ENCODE measurements at regions not wholly inside any gene's neighbourhood (a gene's known extent, or its start where the extent isn't known, plus 50 kb on each side); places are given as distances from the start of the nearest gene placed in this dataset.

DNA sequence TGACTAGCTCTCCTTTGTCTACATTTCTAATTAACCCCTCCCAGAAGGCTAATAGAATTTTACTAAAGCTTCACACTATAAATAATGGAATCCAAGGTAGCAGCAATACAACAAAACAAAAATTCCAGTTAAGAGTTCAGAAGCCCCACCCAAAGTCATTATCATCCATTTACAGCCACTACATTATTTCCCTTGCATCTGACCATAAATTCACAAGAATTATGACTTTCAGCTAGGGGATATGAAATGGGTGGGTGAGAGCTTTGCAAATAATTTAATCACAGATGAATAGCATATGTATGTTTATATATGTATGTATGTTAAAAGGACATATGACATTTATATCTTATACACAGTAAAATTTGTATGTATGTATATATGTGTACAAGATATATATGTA, 65.3 kb upstream of the PTGDR start:
- Histone ChIP-seq H3K9me3 (ENCODE audit: control insufficient read depth, low read length) (no peaks in the 10 kb centered on the region), H3K79me2 (no peaks in the 10 kb centered on the region), H3K27ac (no peak overlapping the region), H3K9ac (no peak overlapping the region), H3K27me3 (ENCODE audit: control insufficient read depth, insufficient read depth, low read length) (no peaks in the 10 kb centered on the region), H3K4me2 (ENCODE audit: low read length) (no peak overlapping the region), H3K4me3 (ENCODE audit: low read depth, low read length) (no peak overlapping the region), H3K4me1 (no peaks in the 10 kb centered on the region), H3K36me3 (ENCODE audit: control insufficient read depth, insufficient read depth, low read length) (no peaks in the 10 kb centered on the region), H2AFZ (no peak overlapping the region)
- TF ChIP-seq CTCF (IDR thresholded peaks at IDR 0.05): no peak

DNA sequence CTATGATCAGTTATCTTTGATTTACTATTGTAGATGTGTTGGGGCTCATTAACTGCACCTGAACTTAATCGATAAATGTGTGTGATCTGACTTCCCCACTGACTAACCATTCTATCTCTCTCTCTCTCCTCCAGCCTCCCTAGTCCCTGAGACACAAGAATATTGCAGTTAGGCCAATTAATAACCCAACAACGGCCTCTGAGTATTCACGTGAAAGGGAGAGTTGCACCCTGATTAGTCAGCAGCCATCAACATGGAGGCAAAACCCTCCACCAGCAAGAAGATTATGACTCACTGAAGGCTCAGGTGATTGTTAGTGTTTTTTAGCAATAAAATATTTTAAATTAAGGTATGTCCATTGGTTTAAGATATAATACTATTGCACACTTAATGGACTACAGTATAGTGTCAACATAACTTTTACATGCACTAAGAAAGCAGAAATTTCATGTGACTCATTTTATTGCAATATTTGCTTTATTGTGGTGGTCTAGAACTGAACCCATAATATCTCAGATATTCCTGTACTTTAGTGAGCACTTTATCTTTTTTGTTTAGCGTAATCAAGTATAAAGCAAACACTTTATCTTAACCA, 77.1 kb upstream of the PTGDR start:
- no peak overlapping the region for H2AFZ ChIP-seq
- H3K27me3 ChIP-seq (ENCODE audit: control insufficient read depth, insufficient read depth, low read length): no peaks in the 10 kb centered on the region
- H3K4me1 ChIP-seq: no peaks in the 10 kb centered on the region
- no peaks in the 10 kb centered on the region for H3K79me2 ChIP-seq
- no peak overlapping the region for H3K4me2 ChIP-seq (ENCODE audit: low read length)
- TF ChIP-seq CTCF (IDR thresholded peaks at IDR 0.05): no peak
- no peak overlapping the region for H3K4me3 ChIP-seq (ENCODE audit: low read depth, low read length)
- no peak overlapping the region for H3K27ac ChIP-seq
- H3K9ac ChIP-seq: no peak overlapping the region
- no peaks in the 10 kb centered on the region for H3K9me3 ChIP-seq (ENCODE audit: control insufficient read depth, low read length)
- no peaks in the 10 kb centered on the region for H3K36me3 ChIP-seq (ENCODE audit: control insufficient read depth, insufficient read depth, low read length)

DNA sequence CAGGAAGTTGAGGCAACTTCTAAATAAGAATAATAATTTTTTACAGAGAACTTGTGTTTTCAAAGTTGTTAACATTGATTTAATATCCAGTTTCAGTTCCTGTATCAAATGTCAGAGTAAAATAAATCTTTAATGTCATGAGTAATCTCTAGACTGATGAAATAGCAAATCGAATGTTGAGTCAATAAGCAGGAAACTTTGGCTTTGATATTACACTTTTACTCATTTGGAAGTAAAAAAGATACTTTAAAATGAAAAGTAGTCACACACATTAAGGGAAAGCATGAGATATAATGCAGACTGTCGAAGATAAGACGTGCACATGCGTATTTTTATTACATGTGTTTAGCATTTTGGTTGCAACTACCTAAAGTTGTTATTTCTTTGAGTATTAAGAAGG, 78.2 kb upstream of the PTGDR start:
- Histone ChIP-seq H3K4me3 (ENCODE audit: low read depth, low read length) (no peak overlapping the region), H3K79me2 (no peaks in the 10 kb centered on the region), H3K36me3 (ENCODE audit: control insufficient read depth, insufficient read depth, low read length) (no peaks in the 10 kb centered on the region), H3K9ac (no peak overlapping the region), H3K9me3 (ENCODE audit: control insufficient read depth, low read length) (no peaks in the 10 kb centered on the region), H3K27ac (no peak overlapping the region), H3K4me1 (no peaks in the 10 kb centered on the region), H2AFZ (no peak overlapping the region), H3K27me3 (ENCODE audit: control insufficient read depth, insufficient read depth, low read length) (no peaks in the 10 kb centered on the region), H3K4me2 (ENCODE audit: low read length) (no peak overlapping the region)
- no peak for TF ChIP-seq CTCF (IDR thresholded peaks at IDR 0.05)

DNA sequence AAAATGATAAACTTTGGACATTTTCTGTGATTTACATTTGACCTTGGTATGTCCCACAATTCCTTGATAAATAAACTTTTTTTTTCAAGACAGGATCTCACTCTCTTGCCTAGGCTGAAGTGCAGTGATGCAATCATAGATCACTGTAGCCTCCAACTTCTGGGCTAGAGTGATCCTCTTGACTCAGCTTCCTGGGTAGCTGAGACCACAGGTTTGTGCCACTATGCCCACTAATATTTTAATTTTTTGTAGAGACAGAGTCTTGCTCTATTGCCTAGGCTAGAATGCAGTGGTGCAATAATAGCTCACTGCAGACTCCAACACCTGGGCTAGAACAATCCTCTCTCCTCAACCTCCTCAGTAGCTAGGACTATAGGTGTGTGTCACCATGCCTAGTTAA, 79.1 kb upstream of the PTGDR start:
- Histone ChIP-seq H3K4me3 (ENCODE audit: low read depth, low read length) (no peak overlapping the region), H3K4me2 (ENCODE audit: low read length) (no peak overlapping the region), H2AFZ (no peak overlapping the region), H3K36me3 (ENCODE audit: control insufficient read depth, insufficient read depth, low read length) (no peaks in the 10 kb centered on the region), H3K9me3 (ENCODE audit: control insufficient read depth, low read length) (no peaks in the 10 kb centered on the region), H3K9ac (no peak overlapping the region), H3K4me1 (no peaks in the 10 kb centered on the region), H3K27me3 (ENCODE audit: control insufficient read depth, insufficient read depth, low read length) (no peaks in the 10 kb centered on the region), H3K79me2 (no peaks in the 10 kb centered on the region), H3K27ac (no peak overlapping the region)
- no peak for TF ChIP-seq CTCF (IDR thresholded peaks at IDR 0.05)

GRCh38 chr14:52185178-52185577, 82.3 kb upstream of the PTGDR start:
- no peak for TF ChIP-seq CTCF (IDR thresholded peaks at IDR 0.05)
- Histone ChIP-seq H3K4me3 (ENCODE audit: low read depth, low read length) (no peak overlapping the region), H3K9ac (no peak overlapping the region), H3K4me2 (ENCODE audit: low read length) (no peak overlapping the region), H3K36me3 (ENCODE audit: control insufficient read depth, insufficient read depth, low read length) (no peaks in the 10 kb centered on the region), H3K27me3 (ENCODE audit: control insufficient read depth, insufficient read depth, low read length) (no peaks in the 10 kb centered on the region), H2AFZ (no peak overlapping the region), H3K79me2 (no peaks in the 10 kb centered on the region), H3K27ac (no peak overlapping the region), H3K9me3 (ENCODE audit: control insufficient read depth, low read length) (no peaks in the 10 kb centered on the region), H3K4me1 (no peaks in the 10 kb centered on the region)
